MM.1S (cell line): ENCODE measurements at regions not wholly inside any gene's neighbourhood (a gene's known extent, or its start where the extent isn't known, plus 50 kb on each side); places are given as distances from the start of the nearest gene placed in this dataset.

ENCODE experiments used
- DNase-seq: peaks from one replicate; pipeline ENCODE4 v3.0.0-alpha.2; 2015
- H2AFZ ChIP-seq: fragments of 300-600 bp; sonication (generic); 2 replicates; pipeline ENCODE4 v1.6.0; 2016; ENCODE audit warnings: antibody characterized with exemption, low read length
- H3F3A ChIP-seq: fragments of 300-600 bp; sonication (generic); 2 replicates; pipeline ENCODE4 v1.6.1; 2016; ENCODE audit warnings: mild to moderate bottlenecking, antibody characterized with exemption, low read length, moderate library complexity, mixed read lengths; ENCODE audit not compliant: insufficient read depth
- H3K27ac ChIP-seq: fragments of 300-600 bp; sonication (generic); 2 replicates; pipeline ENCODE4 v1.5.1; 2016; ENCODE audit warnings: mild to moderate bottlenecking, low read length
- H3K27me3 ChIP-seq: fragments of 300-600 bp; sonication (generic); replicated peaks from 2 replicates; pipeline ENCODE4 v1.6.0; 2016; ENCODE audit warnings: low read length; ENCODE audit not compliant: insufficient read depth
- H3K36me3 ChIP-seq: fragments of 300-600 bp; sonication (generic); replicated peaks from 2 replicates; pipeline ENCODE4 v1.6.1; 2016; ENCODE audit warnings: mild to moderate bottlenecking, low read length, mixed read lengths; ENCODE audit not compliant: insufficient read depth
- H3K4me1 ChIP-seq: fragments of 300-600 bp; sonication (generic); 2 replicates; pipeline ENCODE4 v1.6.1; 2016; ENCODE audit warnings: low read length, mixed read lengths
- H3K4me2 ChIP-seq: fragments of 300-600 bp; sonication (generic); 2 replicates; pipeline ENCODE4 v1.6.0; 2016; ENCODE audit warnings: low read depth, low read length
- H3K4me3 ChIP-seq: fragments of 300-600 bp; sonication (generic); 2 replicates; pipeline ENCODE4 v1.5.1; 2016; ENCODE audit warnings: low read length, mixed read lengths
- H3K79me2 ChIP-seq: fragments of 300-600 bp; sonication (generic); 2 replicates; pipeline ENCODE4 v1.6.1; 2016; ENCODE audit warnings: mixed run types, low read length, mixed read lengths
- H3K9ac ChIP-seq: fragments of 300-600 bp; sonication (generic); 2 replicates; pipeline ENCODE4 v1.6.1; 2016; ENCODE audit warnings: low read length, mixed read lengths
- H3K9me2 ChIP-seq: fragments of 300-600 bp; sonication (generic); replicated peaks from 2 replicates; pipeline ENCODE4 v1.6.1; 2016; ENCODE audit warnings: mild to moderate bottlenecking, low read length, mixed read lengths; ENCODE audit not compliant: insufficient read depth
- H3K9me3 ChIP-seq: fragments of 300-600 bp; sonication (generic); replicated peaks from 2 replicates; pipeline ENCODE4 v1.6.1; 2016; ENCODE audit warnings: mild to moderate bottlenecking, low read length, mixed read lengths; ENCODE audit not compliant: insufficient read depth
- H4K20me1 ChIP-seq: fragments of 300-600 bp; sonication (generic); 2 replicates; pipeline ENCODE4 v1.6.1; 2016; ENCODE audit warnings: mild to moderate bottlenecking, low read length, moderate library complexity, mixed read lengths; ENCODE audit not compliant: insufficient read depth
- EZH2 ChIP-seq: fragments of 300-600 bp; sonication (generic); optimal IDR thresholded peaks from 2 replicates; pipeline ENCODE3; 2017; ENCODE audit warnings: low read depth, mild to moderate bottlenecking, antibody characterized with exemption, low read length, mixed read lengths
- EZH2phosphoT487 ChIP-seq: fragments of 300-600 bp; sonication (generic); IDR thresholded peaks from 2 replicates; pipeline ENCODE4 v1.6.1; 2018; ENCODE audit warnings: antibody characterized with exemption, low read length
- TF ChIP-seq, protein P1 (sequence below): fragments of 300-600 bp; sonication (generic); IDR thresholded peaks from 2 replicates; pipeline ENCODE4 v1.5.1; 2016; ENCODE audit warnings: antibody characterized with exemption, low read length, mixed read lengths

DNA sequence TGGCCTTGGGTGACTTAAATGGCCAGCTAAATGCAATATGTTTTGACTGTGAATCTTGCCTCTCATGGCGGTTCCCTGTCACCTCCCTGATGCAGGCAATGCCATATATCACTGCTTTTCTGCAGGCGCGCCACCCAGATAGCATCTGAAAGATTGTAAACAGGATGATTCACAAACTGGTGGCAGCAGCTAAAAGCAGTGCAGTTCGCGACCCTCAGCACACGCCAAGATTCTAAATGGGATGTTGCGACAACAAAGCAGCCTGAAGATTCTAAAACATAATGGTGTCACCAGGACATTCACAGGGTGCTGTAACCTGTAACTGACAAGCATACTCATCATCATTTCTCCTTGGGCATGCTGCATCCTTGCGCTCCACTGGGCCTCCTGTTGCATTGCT lies 440.4 kb upstream of the CADM1 start:
- Histone ChIP-seq H3K9me3 (no peaks in the 10 kb centered on the region), H3K9ac (no peak overlapping the region), H3K9me2 (no peaks in the 10 kb centered on the region), H3K79me2 (no peaks in the 10 kb centered on the region), H3K27ac (no peak overlapping the region), H3K4me3 (no peak overlapping the region), H4K20me1 (no peaks in the 10 kb centered on the region), H3K4me2 (no peak overlapping the region), H3K4me1 (peaks cover under 1% of the 10 kb centered on the region; the same call in 1 of the 2 replicates), H3K27me3 (no peaks in the 10 kb centered on the region), H3F3A (peaks cover 5% of the 10 kb centered on the region; the same call in 1 of the 2 replicates), H3K36me3 (no peaks in the 10 kb centered on the region), H2AFZ (no peak overlapping the region)
- DNase-seq: no peak
- TF ChIP-seq EZH2 (no peak), EZH2phosphoT487 (no peak)
- TF ChIP-seq, protein P1, sequence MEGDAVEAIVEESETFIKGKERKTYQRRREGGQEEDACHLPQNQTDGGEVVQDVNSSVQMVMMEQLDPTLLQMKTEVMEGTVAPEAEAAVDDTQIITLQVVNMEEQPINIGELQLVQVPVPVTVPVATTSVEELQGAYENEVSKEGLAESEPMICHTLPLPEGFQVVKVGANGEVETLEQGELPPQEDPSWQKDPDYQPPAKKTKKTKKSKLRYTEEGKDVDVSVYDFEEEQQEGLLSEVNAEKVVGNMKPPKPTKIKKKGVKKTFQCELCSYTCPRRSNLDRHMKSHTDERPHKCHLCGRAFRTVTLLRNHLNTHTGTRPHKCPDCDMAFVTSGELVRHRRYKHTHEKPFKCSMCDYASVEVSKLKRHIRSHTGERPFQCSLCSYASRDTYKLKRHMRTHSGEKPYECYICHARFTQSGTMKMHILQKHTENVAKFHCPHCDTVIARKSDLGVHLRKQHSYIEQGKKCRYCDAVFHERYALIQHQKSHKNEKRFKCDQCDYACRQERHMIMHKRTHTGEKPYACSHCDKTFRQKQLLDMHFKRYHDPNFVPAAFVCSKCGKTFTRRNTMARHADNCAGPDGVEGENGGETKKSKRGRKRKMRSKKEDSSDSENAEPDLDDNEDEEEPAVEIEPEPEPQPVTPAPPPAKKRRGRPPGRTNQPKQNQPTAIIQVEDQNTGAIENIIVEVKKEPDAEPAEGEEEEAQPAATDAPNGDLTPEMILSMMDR: no peak

DNA sequence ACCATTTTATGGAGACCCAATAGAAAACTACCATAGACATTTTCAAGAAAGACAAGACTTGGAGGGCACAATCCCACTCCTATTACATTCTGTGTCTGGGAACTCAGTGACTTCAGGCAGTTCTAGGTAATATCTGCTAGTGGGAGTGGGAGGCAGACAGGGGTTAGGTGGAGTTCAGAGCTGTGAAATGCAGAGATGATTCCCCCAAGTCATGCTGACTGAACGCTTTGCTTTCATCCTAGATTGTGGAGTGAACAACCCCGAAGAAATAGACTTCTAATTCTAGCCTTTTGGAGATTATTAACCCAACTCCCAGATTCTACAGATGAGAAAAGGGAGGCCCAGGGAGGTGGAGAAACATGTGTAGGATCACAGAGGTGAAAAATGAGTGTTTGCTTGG lies 437.8 kb upstream of the CADM1 start:
- no peaks in the 10 kb centered on the region for H3K9me3 ChIP-seq
- H3K9ac ChIP-seq: no peak overlapping the region
- no peak overlapping the region for H3K27ac ChIP-seq
- H3K4me1 ChIP-seq: peaks cover 10% of the 10 kb centered on the region
- no peaks in the 10 kb centered on the region for H4K20me1 ChIP-seq
- H2AFZ ChIP-seq: no peak overlapping the region
- no peaks in the 10 kb centered on the region for H3K36me3 ChIP-seq
- no peaks in the 10 kb centered on the region for H3K9me2 ChIP-seq
- peaks cover 5% of the 10 kb centered on the region; the same call in 1 of the 2 replicates for H3F3A ChIP-seq
- TF ChIP-seq EZH2phosphoT487: no peak
- TF ChIP-seq, protein P1: no peak
- no peak for TF ChIP-seq EZH2
- H3K27me3 ChIP-seq: no peaks in the 10 kb centered on the region
- no peak overlapping the region for H3K4me2 ChIP-seq
- DNase-seq: no peak
- H3K4me3 ChIP-seq: no peak overlapping the region
- no peaks in the 10 kb centered on the region for H3K79me2 ChIP-seq

DNA sequence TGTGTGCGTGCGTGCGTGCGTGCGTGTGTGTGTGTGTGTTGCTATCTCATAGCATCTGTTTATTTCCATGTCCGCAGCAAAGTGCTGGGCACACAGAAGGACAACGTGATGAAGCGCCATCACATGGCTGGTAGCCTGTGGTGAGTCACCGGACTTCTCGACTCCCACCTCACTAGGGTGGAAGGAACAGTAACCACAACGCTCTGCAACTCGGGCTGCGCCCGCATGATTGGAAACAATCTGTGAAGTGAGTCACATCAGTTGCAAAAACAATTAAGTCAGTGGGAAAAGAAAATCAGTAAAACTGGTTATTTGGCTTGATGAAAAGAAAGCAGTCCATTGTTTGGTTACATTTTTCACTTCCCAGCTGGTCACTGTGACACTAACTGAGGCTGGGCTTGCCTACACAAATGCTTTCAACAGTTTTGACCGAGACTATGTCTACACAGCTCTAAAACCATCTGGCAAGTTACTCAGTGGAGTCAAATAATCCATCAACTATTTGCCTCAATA lies 437.3 kb upstream of the CADM1 start:
- no peak overlapping the region for H3K4me3 ChIP-seq
- no peaks in the 10 kb centered on the region for H3K36me3 ChIP-seq
- no peak overlapping the region for H2AFZ ChIP-seq
- no peaks in the 10 kb centered on the region for H4K20me1 ChIP-seq
- peaks cover 5% of the 10 kb centered on the region; the same call in 1 of the 2 replicates for H3F3A ChIP-seq
- no peaks in the 10 kb centered on the region for H3K27me3 ChIP-seq
- H3K9me3 ChIP-seq: no peaks in the 10 kb centered on the region
- H3K4me2 ChIP-seq: no peak overlapping the region
- H3K27ac ChIP-seq: no peak overlapping the region
- H3K79me2 ChIP-seq: no peaks in the 10 kb centered on the region
- DNase-seq: no peak
- no peak overlapping the region for H3K9ac ChIP-seq
- H3K4me1 ChIP-seq: peaks cover 10% of the 10 kb centered on the region
- no peaks in the 10 kb centered on the region for H3K9me2 ChIP-seq
- TF ChIP-seq EZH2phosphoT487 (no peak), EZH2 (no peak)
- TF ChIP-seq, protein P1: no peak
